ENCODE measurements at regions not wholly inside any gene's neighbourhood (a gene's known extent, or its start where the extent isn't known, plus 50 kb on each side); places are given as distances from the start of the nearest gene placed in this dataset.
A peak's percentile ranks its signal among the peaks of the same experiment; 100 is the strongest.

DNA sequence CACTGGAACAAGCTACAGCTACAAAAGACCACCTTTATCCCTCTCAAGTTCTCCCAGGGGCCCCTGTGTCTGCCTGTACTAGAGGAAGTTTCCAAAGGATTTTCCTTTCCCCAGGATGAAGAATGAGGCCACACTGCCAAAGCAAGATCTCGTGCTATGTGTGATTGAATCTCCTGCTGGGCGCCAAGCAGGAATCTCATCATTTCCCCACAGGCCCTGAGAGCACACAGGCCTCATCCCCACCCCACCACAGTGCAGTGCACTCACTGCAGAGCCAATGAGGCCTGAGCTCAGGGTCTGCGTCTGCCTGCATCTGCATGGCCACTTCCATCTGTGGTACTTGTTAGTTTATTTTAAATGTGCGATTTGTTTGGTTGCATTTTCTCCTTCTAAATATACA, 387.4 kb upstream of the ASIC2 start:
- Histone ChIP-seq H3K9me3 (ENCODE audit: insufficient read depth, low read length) (no peaks in the 10 kb centered on the region), H3K27me3 (ENCODE audit: low read depth, low read length) (no peaks in the 10 kb centered on the region), H2AFZ (ENCODE audit: low read depth, low read length) (no peak overlapping the region), H3K36me3 (replicated peaks; ENCODE audit: low read depth, low read length) (no peaks in the 10 kb centered on the region), H3K4me3 (ENCODE audit: low read length) (no peak overlapping the region), H3K79me2 (ENCODE audit: low read length) (no peaks in the 10 kb centered on the region), H3K27ac (ENCODE audit: low read length) (no peak overlapping the region), H3K4me2 (ENCODE audit: low read length) (no peak overlapping the region), H3K4me1 (ENCODE audit: low read length) (no peaks in the 10 kb centered on the region), H4K20me1 (ENCODE audit: insufficient read depth, low read length) (no peaks in the 10 kb centered on the region), H3K9ac (ENCODE audit: low read length) (no peak overlapping the region)
- no peak for TF ChIP-seq EZH2phosphoT487 (IDR thresholded peaks at IDR 0.05; ENCODE audit: low read depth)
- TF ChIP-seq, protein P1, sequence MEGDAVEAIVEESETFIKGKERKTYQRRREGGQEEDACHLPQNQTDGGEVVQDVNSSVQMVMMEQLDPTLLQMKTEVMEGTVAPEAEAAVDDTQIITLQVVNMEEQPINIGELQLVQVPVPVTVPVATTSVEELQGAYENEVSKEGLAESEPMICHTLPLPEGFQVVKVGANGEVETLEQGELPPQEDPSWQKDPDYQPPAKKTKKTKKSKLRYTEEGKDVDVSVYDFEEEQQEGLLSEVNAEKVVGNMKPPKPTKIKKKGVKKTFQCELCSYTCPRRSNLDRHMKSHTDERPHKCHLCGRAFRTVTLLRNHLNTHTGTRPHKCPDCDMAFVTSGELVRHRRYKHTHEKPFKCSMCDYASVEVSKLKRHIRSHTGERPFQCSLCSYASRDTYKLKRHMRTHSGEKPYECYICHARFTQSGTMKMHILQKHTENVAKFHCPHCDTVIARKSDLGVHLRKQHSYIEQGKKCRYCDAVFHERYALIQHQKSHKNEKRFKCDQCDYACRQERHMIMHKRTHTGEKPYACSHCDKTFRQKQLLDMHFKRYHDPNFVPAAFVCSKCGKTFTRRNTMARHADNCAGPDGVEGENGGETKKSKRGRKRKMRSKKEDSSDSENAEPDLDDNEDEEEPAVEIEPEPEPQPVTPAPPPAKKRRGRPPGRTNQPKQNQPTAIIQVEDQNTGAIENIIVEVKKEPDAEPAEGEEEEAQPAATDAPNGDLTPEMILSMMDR (IDR thresholded peaks at IDR 0.05; ENCODE audit: low read depth, low read length): no peak

DNA sequence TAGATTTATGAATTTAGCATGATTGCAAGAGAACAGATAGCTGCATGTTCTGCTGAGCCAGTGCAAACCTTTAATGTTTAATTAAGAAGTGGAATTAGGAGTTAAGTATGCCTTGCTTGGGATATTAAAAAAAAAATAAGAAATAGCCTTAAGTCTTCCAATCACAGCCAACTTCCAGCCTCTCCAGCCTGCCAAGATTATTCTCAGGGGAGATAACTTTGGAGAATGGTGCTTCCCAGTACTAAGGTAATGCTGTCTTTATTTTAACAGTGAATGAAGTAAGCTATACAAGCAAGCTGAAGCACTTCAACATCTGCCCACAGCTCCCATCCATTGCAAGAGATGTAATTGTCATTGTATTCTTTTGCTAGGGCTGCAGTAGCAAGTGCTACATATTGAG, 389.5 kb upstream of the ASIC2 start:
- Histone ChIP-seq H3K4me3 (ENCODE audit: low read length) (no peak overlapping the region), H3K79me2 (ENCODE audit: low read length) (no peaks in the 10 kb centered on the region), H4K20me1 (ENCODE audit: insufficient read depth, low read length) (no peaks in the 10 kb centered on the region), H2AFZ (ENCODE audit: low read depth, low read length) (no peak overlapping the region), H3K27ac (ENCODE audit: low read length) (no peak overlapping the region), H3K4me1 (ENCODE audit: low read length) (no peaks in the 10 kb centered on the region), H3K9ac (ENCODE audit: low read length) (no peak overlapping the region), H3K9me3 (ENCODE audit: insufficient read depth, low read length) (no peaks in the 10 kb centered on the region), H3K4me2 (ENCODE audit: low read length) (no peak overlapping the region), H3K27me3 (ENCODE audit: low read depth, low read length) (no peaks in the 10 kb centered on the region), H3K36me3 (replicated peaks; ENCODE audit: low read depth, low read length) (no peaks in the 10 kb centered on the region)
- TF ChIP-seq, protein P1 (IDR thresholded peaks at IDR 0.05; ENCODE audit: low read depth, low read length): no peak
- no peak for TF ChIP-seq EZH2phosphoT487 (IDR thresholded peaks at IDR 0.05; ENCODE audit: low read depth)

DNA sequence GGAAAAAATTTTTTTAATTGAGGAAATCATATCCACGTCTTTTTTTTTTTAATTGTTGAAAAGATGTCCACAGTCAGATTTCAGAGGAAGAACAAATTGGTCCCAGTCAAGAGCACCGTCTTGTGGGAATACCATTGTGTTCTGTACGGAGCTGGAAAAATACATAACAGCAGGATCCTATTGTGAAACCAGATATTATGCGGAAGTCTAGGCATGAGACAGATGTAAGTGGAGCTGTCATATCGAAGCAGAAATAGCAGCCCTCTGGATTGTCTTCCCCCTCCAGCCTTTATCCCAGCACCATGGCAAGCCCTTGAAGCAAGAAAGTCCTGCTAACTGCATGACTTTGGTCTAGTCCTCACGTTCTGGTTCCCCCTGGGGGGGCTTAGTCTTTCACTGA, 391.6 kb upstream of the ASIC2 start:
- H3K4me3 ChIP-seq (ENCODE audit: low read length): no peak overlapping the region
- no peak overlapping the region for H3K9ac ChIP-seq (ENCODE audit: low read length)
- H3K9me3 ChIP-seq (ENCODE audit: insufficient read depth, low read length): no peaks in the 10 kb centered on the region
- H3K79me2 ChIP-seq (ENCODE audit: low read length): no peaks in the 10 kb centered on the region
- no peak overlapping the region for H2AFZ ChIP-seq (ENCODE audit: low read depth, low read length)
- no peak overlapping the region for H3K4me2 ChIP-seq (ENCODE audit: low read length)
- no peaks in the 10 kb centered on the region; the same call in 1 of the 2 replicates for H3K27me3 ChIP-seq (ENCODE audit: low read depth, low read length)
- H3K27ac ChIP-seq (ENCODE audit: low read length): no peak overlapping the region
- H3K4me1 ChIP-seq (ENCODE audit: low read length): no peaks in the 10 kb centered on the region
- no peaks in the 10 kb centered on the region for H3K36me3 ChIP-seq (replicated peaks; ENCODE audit: low read depth, low read length)
- TF ChIP-seq, protein P1 (IDR thresholded peaks at IDR 0.05; ENCODE audit: low read depth, low read length): no peak
- TF ChIP-seq EZH2phosphoT487 (IDR thresholded peaks at IDR 0.05; ENCODE audit: low read depth): no peak
- no peaks in the 10 kb centered on the region for H4K20me1 ChIP-seq (ENCODE audit: insufficient read depth, low read length)

DNA sequence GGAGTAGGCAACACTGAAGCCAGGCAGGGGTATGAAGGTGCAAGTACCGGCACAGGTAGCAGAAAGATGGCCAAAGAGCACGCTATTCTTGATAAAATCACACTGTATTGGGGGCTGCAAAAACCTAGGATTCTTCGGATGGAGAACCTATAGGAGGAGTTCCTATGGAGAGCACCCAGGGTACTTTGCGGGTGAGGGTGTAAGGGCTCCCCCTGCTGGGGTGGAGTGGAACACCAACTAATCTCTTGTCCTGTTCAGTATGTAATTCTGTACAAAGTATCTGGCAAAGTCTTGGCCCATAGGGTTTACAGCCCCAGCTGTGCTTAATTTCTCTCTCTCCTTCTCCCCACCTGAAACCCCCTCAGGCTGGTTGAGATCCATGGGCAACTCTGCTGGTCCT, 393.1 kb upstream of the ASIC2 start:
- Histone ChIP-seq H3K79me2 (ENCODE audit: low read length) (no peaks in the 10 kb centered on the region), H3K36me3 (replicated peaks; ENCODE audit: low read depth, low read length) (no peaks in the 10 kb centered on the region), H4K20me1 (ENCODE audit: insufficient read depth, low read length) (no peaks in the 10 kb centered on the region), H3K27me3 (ENCODE audit: low read depth, low read length) (no peaks in the 10 kb centered on the region; the same call in 1 of the 2 replicates), H3K4me2 (ENCODE audit: low read length) (no peak overlapping the region), H3K9me3 (ENCODE audit: insufficient read depth, low read length) (no peaks in the 10 kb centered on the region), H3K4me1 (ENCODE audit: low read length) (no peaks in the 10 kb centered on the region), H3K4me3 (ENCODE audit: low read length) (no peak overlapping the region), H2AFZ (ENCODE audit: low read depth, low read length) (no peak overlapping the region), H3K27ac (ENCODE audit: low read length) (no peak overlapping the region), H3K9ac (ENCODE audit: low read length) (no peak overlapping the region)
- TF ChIP-seq EZH2phosphoT487 (IDR thresholded peaks at IDR 0.05; ENCODE audit: low read depth): no peak
- TF ChIP-seq, protein P1 (IDR thresholded peaks at IDR 0.05; ENCODE audit: low read depth, low read length): peak; percentile 62

All from OCI-LY3 (cell line).